WTC11 (cell line): ENCODE measurements at regions not wholly inside any gene's neighbourhood (a gene's known extent, or its start where the extent isn't known, plus 50 kb on each side); places are given as distances from the start of the nearest gene placed in this dataset.

Experiments used
- ATAC-seq: fragments of 200-7000 bp; cut with Tn5 transposase; 2 replicates; pipeline ENCODE4 v1.10.0; 2021; ENCODE audit warnings: mild to moderate bottlenecking, moderate library complexity
- CTCF ChIA-PET: fragments of 300-600 bp; sonication (Branson Sonifier 250); formaldehyde crosslinking; loops from one replicate; lab custom pipeline; 2021; ENCODE audit warnings: antibody characterized with exemption; lab: Charles Lee
- POLR2A ChIA-PET: fragments of 350-600 bp; sonication (Branson Sonifier 250); formaldehyde crosslinking; loops from one replicate; lab custom pipeline; 2021; ENCODE audit warnings: antibody characterized with exemption; lab: Charles Lee
- DNase-seq: peaks from one replicate; pipeline ENCODE4 v3.0.0; 2021; ENCODE audit warnings: low spot score
- H3K27ac Mint-ChIP-seq: 2 replicates; pipeline ENCODE4 v1.8.0; 2021; ENCODE audit warnings: mixed read lengths
- H3K27me3 Mint-ChIP-seq: 2 replicates; pipeline ENCODE4 v1.8.0; 2021; ENCODE audit warnings: low read depth, mild to moderate bottlenecking, moderate library complexity, mixed read lengths
- H3K36me3 Mint-ChIP-seq: 2 replicates; pipeline ENCODE4 v1.8.0; 2021; ENCODE audit warnings: mixed read lengths
- H3K4me1 Mint-ChIP-seq: 2 replicates; pipeline ENCODE4 v1.8.0; 2022; ENCODE audit warnings: mixed read lengths
- H3K4me3 Mint-ChIP-seq: 2 replicates; pipeline ENCODE4 v1.8.0; 2021; ENCODE audit warnings: mild to moderate bottlenecking, moderate library complexity, mixed read lengths
- H3K9me3 Mint-ChIP-seq: 2 replicates; pipeline ENCODE4 v1.8.0; 2021; ENCODE audit warnings: mixed read lengths
- CREB1 ChIP-seq: sonication (generic); formaldehyde crosslinking; IDR thresholded peaks from 2 replicates; pipeline ENCODE4 v1.8.0; 2023; ENCODE audit warnings: mild to moderate bottlenecking, missing genetic modification reagents
- ETV6 ChIP-seq: sonication (generic); formaldehyde crosslinking; IDR thresholded peaks from 2 replicates; pipeline ENCODE4 v1.8.1; 2022; ENCODE audit warnings: mild to moderate bottlenecking, missing genetic modification reagents
- GRHL2 ChIP-seq: fragments of 250-450 bp; sonication (Bioruptor Pico); IDR thresholded peaks from 2 replicates; pipeline ENCODE4 v1.8.0; 2022; ENCODE audit warnings: mild to moderate bottlenecking, moderate library complexity; ENCODE audit not compliant: insufficient replicate concordance, severe bottlenecking
- NFATC4 ChIP-seq: fragments of 250-450 bp; sonication (Bioruptor Pico); IDR thresholded peaks from 2 replicates; pipeline ENCODE4 v1.9.0; 2021; ENCODE audit warnings: mild to moderate bottlenecking
- NR3C1 ChIP-seq: sonication (generic); formaldehyde crosslinking; conservative IDR thresholded peaks from 2 replicates; pipeline ENCODE4 v1.8.1; 2023; ENCODE audit warnings: low read depth, mild to moderate bottlenecking, missing genetic modification reagents
- TCF7 ChIP-seq: sonication (generic); formaldehyde crosslinking; IDR thresholded peaks from 2 replicates; pipeline ENCODE4 v1.8.0; 2022; ENCODE audit warnings: mild to moderate bottlenecking, low read depth, missing genetic modification reagents, moderate library complexity
- TEAD1 ChIP-seq: sonication (generic); formaldehyde crosslinking; IDR thresholded peaks from 2 replicates; pipeline ENCODE4 v1.8.0; 2022; ENCODE audit warnings: mild to moderate bottlenecking, missing genetic modification reagents
- TP53 ChIP-seq: sonication (generic); formaldehyde crosslinking; IDR thresholded peaks from 2 replicates; pipeline ENCODE4 v1.8.1; 2023; ENCODE audit warnings: mild to moderate bottlenecking, missing genetic modification reagents
- ZNF121 ChIP-seq: sonication (generic); formaldehyde crosslinking; IDR thresholded peaks from 2 replicates; pipeline ENCODE4 v1.8.0; 2023; ENCODE audit warnings: missing genetic modification reagents
- ZNF219 ChIP-seq: sonication (generic); formaldehyde crosslinking; IDR thresholded peaks from 2 replicates; pipeline ENCODE4 v1.8.0; 2023; ENCODE audit warnings: missing genetic modification reagents, mild to moderate bottlenecking, borderline replicate concordance
- ZNF263 ChIP-seq: sonication (generic); formaldehyde crosslinking; IDR thresholded peaks from 2 replicates; pipeline ENCODE4 v1.8.1; 2022; ENCODE audit warnings: low read depth, mild to moderate bottlenecking, moderate library complexity, missing genetic modification reagents
- TF ChIP-seq, protein P1 (sequence below): fragments of 250-450 bp; sonication (Bioruptor Pico); IDR thresholded peaks from 2 replicates; pipeline ENCODE4 v1.8.0; 2021; ENCODE audit warnings: mild to moderate bottlenecking
- TF ChIP-seq, protein P2 (sequence below): fragments of 250-450 bp; sonication (Bioruptor Pico); IDR thresholded peaks from 2 replicates; pipeline ENCODE4 v1.9.0; 2021; ENCODE audit warnings: mild to moderate bottlenecking
- TF ChIP-seq, protein P3 (sequence below): sonication (generic); formaldehyde crosslinking; IDR thresholded peaks from 2 replicates; pipeline ENCODE4 v1.8.1; 2023; ENCODE audit warnings: mild to moderate bottlenecking, missing genetic modification reagents, moderate library complexity
- TF ChIP-seq, protein P4 (sequence below): sonication (generic); formaldehyde crosslinking; IDR thresholded peaks from 2 replicates; pipeline ENCODE4 v1.8.0; 2022; ENCODE audit warnings: mild to moderate bottlenecking, missing genetic modification reagents
- TF ChIP-seq, protein P5 (sequence below): fragments of 250-450 bp; sonication (Bioruptor Pico); conservative IDR thresholded peaks from 2 replicates; pipeline ENCODE4 v1.9.0; 2021; ENCODE audit warnings: mild to moderate bottlenecking
- TF ChIP-seq, protein P6 (sequence below): sonication (generic); formaldehyde crosslinking; IDR thresholded peaks from 2 replicates; pipeline ENCODE4 v1.8.0; 2023; ENCODE audit warnings: mild to moderate bottlenecking, missing genetic modification reagents
- TF ChIP-seq, protein P7 (sequence below): sonication (generic); formaldehyde crosslinking; IDR thresholded peaks from 2 replicates; pipeline ENCODE4 v1.8.1; 2022; ENCODE audit warnings: missing genetic modification reagents, borderline replicate concordance
- TF ChIP-seq, protein P8 (sequence below): sonication (generic); formaldehyde crosslinking; IDR thresholded peaks from 2 replicates; pipeline ENCODE4 v1.8.1; 2023; ENCODE audit warnings: mild to moderate bottlenecking, missing genetic modification reagents, moderate library complexity
- TF ChIP-seq, protein P9 (sequence below): sonication (generic); formaldehyde crosslinking; IDR thresholded peaks from 2 replicates; pipeline ENCODE4 v1.8.1; 2022; ENCODE audit warnings: low read depth, missing genetic modification reagents, borderline replicate concordance

DNA sequence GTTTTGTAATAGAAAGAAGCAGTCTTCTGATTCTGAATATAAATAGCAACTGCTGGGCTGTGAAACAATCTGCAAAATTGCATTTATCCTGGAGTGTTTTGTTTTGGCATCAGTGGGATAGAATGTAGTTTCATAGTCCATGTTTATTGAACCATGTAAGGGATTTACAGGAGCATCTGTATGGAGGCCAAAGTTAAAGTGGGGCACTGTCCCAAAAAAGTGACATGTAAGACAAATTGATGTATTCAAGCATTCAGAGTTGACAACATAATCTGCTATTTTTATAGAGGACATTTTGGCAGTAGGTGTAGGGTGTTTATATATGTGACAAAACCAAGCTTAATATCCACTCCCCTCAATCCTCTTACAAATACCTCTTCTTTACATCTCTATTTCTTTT, 200.5 kb upstream of the ANK2 start:
- DNase-seq (no peak), ATAC-seq (no peak)
- TF ChIP-seq, protein P1, sequence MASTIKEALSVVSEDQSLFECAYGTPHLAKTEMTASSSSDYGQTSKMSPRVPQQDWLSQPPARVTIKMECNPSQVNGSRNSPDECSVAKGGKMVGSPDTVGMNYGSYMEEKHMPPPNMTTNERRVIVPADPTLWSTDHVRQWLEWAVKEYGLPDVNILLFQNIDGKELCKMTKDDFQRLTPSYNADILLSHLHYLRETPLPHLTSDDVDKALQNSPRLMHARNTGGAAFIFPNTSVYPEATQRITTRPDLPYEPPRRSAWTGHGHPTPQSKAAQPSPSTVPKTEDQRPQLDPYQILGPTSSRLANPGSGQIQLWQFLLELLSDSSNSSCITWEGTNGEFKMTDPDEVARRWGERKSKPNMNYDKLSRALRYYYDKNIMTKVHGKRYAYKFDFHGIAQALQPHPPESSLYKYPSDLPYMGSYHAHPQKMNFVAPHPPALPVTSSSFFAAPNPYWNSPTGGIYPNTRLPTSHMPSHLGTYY (CRISPR knock-in tag) = no peak
- TF ChIP-seq, protein P2, sequence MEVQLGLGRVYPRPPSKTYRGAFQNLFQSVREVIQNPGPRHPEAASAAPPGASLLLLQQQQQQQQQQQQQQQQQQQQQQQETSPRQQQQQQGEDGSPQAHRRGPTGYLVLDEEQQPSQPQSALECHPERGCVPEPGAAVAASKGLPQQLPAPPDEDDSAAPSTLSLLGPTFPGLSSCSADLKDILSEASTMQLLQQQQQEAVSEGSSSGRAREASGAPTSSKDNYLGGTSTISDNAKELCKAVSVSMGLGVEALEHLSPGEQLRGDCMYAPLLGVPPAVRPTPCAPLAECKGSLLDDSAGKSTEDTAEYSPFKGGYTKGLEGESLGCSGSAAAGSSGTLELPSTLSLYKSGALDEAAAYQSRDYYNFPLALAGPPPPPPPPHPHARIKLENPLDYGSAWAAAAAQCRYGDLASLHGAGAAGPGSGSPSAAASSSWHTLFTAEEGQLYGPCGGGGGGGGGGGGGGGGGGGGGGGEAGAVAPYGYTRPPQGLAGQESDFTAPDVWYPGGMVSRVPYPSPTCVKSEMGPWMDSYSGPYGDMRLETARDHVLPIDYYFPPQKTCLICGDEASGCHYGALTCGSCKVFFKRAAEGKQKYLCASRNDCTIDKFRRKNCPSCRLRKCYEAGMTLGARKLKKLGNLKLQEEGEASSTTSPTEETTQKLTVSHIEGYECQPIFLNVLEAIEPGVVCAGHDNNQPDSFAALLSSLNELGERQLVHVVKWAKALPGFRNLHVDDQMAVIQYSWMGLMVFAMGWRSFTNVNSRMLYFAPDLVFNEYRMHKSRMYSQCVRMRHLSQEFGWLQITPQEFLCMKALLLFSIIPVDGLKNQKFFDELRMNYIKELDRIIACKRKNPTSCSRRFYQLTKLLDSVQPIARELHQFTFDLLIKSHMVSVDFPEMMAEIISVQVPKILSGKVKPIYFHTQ (CRISPR knock-in tag) = no peak
- TF ChIP-seq NR3C1 = no peak
- no peak for TF ChIP-seq TCF7 (CRISPR knock-in tag)
- TF ChIP-seq, protein P3, sequence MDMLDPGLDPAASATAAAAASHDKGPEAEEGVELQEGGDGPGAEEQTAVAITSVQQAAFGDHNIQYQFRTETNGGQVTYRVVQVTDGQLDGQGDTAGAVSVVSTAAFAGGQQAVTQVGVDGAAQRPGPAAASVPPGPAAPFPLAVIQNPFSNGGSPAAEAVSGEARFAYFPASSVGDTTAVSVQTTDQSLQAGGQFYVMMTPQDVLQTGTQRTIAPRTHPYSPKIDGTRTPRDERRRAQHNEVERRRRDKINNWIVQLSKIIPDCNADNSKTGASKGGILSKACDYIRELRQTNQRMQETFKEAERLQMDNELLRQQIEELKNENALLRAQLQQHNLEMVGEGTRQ (CRISPR knock-in tag) = no peak
- TF ChIP-seq TEAD1 = no peak
- TF ChIP-seq, protein P4, sequence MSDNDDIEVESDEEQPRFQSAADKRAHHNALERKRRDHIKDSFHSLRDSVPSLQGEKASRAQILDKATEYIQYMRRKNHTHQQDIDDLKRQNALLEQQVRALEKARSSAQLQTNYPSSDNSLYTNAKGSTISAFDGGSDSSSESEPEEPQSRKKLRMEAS (CRISPR knock-in tag) = no peak
- no peak for TF ChIP-seq ETV6 (CRISPR knock-in tag)
- no peak for TF ChIP-seq ZNF263 (CRISPR knock-in tag)
- TF ChIP-seq, protein P5, sequence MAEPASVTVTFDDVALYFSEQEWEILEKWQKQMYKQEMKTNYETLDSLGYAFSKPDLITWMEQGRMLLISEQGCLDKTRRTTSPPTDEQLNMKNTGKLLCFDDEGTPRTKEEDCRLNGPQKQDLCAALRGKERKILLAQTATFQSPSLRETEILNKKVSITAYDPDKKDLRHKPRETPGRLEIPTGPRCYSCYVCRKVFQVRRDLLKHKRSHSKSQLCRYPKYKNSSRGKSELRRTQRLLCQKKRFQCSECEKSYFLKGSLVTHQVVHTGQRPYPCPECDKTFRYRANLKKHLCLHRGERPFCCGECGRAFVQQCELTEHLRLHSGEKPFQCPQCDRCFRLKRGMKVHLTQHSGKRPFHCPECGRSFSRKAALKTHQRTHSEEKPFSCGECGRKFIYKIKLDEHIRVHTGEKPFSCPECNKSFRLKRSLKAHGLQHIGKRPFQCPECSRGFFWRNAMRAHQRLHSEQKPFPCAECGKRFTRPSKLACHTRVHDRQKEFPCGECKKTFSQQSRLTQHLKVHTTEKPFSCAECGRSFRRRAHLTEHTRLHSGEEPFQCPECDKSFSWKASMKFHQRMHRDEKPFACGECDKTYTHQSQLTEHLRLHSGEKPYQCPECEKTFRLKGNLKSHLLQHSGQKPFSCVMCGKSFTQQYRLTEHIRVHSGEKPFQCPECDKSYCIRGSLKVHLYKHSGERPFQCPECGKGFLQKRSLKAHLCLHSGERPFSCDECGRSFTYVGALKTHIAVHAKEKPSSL (CRISPR knock-in tag) = no peak
- H3K4me1 Mint-ChIP-seq = peaks cover 4% of the 10 kb centered on the region
- H3K27ac Mint-ChIP-seq = no peak overlapping the region
- H3K9me3 Mint-ChIP-seq = peaks cover 4% of the 10 kb centered on the region
- CTCF ChIA-PET = interaction anchor here (1.0 to 1.1 kb wide), 2 partner anchors 10 to 89 kb away, joined by 3 to 4 read pairs; no protein-coding TSS in a partner anchor
- POLR2A ChIA-PET = no interaction called here
- no peak overlapping the region for H3K4me3 Mint-ChIP-seq
- H3K27me3 Mint-ChIP-seq = no peaks in the 10 kb centered on the region
- H3K36me3 Mint-ChIP-seq = peaks cover 3% of the 10 kb centered on the region

DNA sequence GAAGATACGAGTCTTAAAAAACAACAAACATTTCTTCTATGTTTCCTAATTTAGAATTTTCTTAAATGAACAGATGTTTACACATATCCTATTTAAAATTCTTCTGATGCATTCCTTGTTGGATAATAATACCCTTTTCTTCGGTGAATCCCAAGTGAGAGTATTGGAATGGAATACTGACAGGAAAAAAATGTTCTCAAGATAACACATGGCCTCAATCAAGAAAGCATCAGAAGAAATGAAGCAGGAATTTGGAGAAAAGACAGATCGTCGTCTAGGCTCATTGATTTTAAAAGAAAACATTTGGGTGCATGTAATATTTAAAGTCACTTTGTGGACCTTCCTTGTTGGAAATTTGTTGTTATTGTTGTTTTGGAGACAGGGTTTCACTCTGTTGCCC, 196.9 kb upstream of the ANK2 start:
- H3K27ac Mint-ChIP-seq = peak overlapping the region; percentile 46; the same call in 1 of the 2 replicates
- ATAC-seq (no peak), DNase-seq (no peak)
- peaks cover 4% of the 10 kb centered on the region for H3K9me3 Mint-ChIP-seq
- peaks cover 3% of the 10 kb centered on the region for H3K36me3 Mint-ChIP-seq
- H3K4me3 Mint-ChIP-seq = no peak overlapping the region
- H3K27me3 Mint-ChIP-seq = no peaks in the 10 kb centered on the region
- POLR2A ChIA-PET = interaction anchor here (1.0 kb wide), 1 partner anchor 86 kb away, joined by 3 read pairs; no protein-coding TSS in a partner anchor
- peaks cover 25% of the 10 kb centered on the region for H3K4me1 Mint-ChIP-seq
- CTCF ChIA-PET = interaction anchor here (1.0 kb wide), 2 partner anchors 10 to 86 kb away, joined by 3 read pairs; no protein-coding TSS in a partner anchor
- TF ChIP-seq GRHL2 (CRISPR knock-in tag) (no peak), TCF7 (CRISPR knock-in tag) (no peak), TP53 (CRISPR knock-in tag) (no peak), NFATC4 (CRISPR knock-in tag) (no peak), ZNF121 (no peak), CREB1 (CRISPR knock-in tag) (no peak), ZNF219 (CRISPR knock-in tag) (no peak)
- TF ChIP-seq, protein P6, sequence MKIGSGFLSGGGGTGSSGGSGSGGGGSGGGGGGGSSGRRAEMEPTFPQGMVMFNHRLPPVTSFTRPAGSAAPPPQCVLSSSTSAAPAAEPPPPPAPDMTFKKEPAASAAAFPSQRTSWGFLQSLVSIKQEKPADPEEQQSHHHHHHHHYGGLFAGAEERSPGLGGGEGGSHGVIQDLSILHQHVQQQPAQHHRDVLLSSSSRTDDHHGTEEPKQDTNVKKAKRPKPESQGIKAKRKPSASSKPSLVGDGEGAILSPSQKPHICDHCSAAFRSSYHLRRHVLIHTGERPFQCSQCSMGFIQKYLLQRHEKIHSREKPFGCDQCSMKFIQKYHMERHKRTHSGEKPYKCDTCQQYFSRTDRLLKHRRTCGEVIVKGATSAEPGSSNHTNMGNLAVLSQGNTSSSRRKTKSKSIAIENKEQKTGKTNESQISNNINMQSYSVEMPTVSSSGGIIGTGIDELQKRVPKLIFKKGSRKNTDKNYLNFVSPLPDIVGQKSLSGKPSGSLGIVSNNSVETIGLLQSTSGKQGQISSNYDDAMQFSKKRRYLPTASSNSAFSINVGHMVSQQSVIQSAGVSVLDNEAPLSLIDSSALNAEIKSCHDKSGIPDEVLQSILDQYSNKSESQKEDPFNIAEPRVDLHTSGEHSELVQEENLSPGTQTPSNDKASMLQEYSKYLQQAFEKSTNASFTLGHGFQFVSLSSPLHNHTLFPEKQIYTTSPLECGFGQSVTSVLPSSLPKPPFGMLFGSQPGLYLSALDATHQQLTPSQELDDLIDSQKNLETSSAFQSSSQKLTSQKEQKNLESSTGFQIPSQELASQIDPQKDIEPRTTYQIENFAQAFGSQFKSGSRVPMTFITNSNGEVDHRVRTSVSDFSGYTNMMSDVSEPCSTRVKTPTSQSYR (CRISPR knock-in tag) = no peak
- TF ChIP-seq, protein P7, sequence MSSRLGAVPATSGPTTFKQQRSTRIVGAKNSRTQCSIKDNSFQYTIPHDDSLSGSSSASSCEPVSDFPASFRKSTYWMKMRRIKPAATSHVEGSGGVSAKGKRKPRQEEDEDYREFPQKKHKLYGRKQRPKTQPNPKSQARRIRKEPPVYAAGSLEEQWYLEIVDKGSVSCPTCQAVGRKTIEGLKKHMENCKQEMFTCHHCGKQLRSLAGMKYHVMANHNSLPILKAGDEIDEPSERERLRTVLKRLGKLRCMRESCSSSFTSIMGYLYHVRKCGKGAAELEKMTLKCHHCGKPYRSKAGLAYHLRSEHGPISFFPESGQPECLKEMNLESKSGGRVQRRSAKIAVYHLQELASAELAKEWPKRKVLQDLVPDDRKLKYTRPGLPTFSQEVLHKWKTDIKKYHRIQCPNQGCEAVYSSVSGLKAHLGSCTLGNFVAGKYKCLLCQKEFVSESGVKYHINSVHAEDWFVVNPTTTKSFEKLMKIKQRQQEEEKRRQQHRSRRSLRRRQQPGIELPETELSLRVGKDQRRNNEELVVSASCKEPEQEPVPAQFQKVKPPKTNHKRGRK (CRISPR knock-in tag) = no peak
- TF ChIP-seq, protein P8, sequence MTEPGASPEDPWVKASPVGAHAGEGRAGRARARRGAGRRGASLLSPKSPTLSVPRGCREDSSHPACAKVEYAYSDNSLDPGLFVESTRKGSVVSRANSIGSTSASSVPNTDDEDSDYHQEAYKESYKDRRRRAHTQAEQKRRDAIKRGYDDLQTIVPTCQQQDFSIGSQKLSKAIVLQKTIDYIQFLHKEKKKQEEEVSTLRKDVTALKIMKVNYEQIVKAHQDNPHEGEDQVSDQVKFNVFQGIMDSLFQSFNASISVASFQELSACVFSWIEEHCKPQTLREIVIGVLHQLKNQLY (CRISPR knock-in tag) = no peak
- TF ChIP-seq, protein P9, sequence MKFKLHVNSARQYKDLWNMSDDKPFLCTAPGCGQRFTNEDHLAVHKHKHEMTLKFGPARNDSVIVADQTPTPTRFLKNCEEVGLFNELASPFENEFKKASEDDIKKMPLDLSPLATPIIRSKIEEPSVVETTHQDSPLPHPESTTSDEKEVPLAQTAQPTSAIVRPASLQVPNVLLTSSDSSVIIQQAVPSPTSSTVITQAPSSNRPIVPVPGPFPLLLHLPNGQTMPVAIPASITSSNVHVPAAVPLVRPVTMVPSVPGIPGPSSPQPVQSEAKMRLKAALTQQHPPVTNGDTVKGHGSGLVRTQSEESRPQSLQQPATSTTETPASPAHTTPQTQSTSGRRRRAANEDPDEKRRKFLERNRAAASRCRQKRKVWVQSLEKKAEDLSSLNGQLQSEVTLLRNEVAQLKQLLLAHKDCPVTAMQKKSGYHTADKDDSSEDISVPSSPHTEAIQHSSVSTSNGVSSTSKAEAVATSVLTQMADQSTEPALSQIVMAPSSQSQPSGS = no peak
